HG02759 (cell line): ENCODE measurements at regions not wholly inside any gene's neighbourhood (a gene's known extent, or its start where the extent isn't known, plus 50 kb on each side); places are given as distances from the start of the nearest gene placed in this dataset.
A peak's percentile ranks its signal among the peaks of the same experiment; 100 is the strongest.

Experiments
- ATAC-seq: cut with Tn5 transposase; IDR thresholded peaks from one replicate; pipeline ENCODE4 v1.9.1; 2021; ENCODE audit warnings: mild to moderate bottlenecking, moderate library complexity; ENCODE audit not compliant: unreplicated experiment

- ATAC-seq, result no peak
Observed at GRCh38 chr5:56337715-56338319, 104.7 kb upstream of the ANKRD55 start.

- no peak for ATAC-seq
Observed at GRCh38 chr5:56335212-56335611, 102.1 kb upstream of the ANKRD55 start.

- no peak for ATAC-seq
Observed at GRCh38 chr5:56330806-56331205, 97.7 kb upstream of the ANKRD55 start.

- ATAC-seq, result no peak
Observed at GRCh38 chr5:56330167-56330566, 97.0 kb upstream of the ANKRD55 start.

- peak; percentile 51 for ATAC-seq
Observed at GRCh38 chr5:56329652-56330051, 96.5 kb upstream of the ANKRD55 start.

GRCh38 chr5:56328753-56329560, 95.8 kb upstream of the ANKRD55 start:
- peak; percentile 47 for ATAC-seq

GRCh38 chr5:56327809-56328208, 94.7 kb upstream of the ANKRD55 start:
- ATAC-seq, result peak; percentile 72

GRCh38 chr5:56326770-56327169, 93.6 kb upstream of the ANKRD55 start:
- ATAC-seq, result no peak

- no peak for ATAC-seq
Observed at GRCh38 chr5:56326116-56326515, 93.0 kb upstream of the ANKRD55 start.

- no peak for ATAC-seq
Observed at GRCh38 chr5:56325039-56325438, 91.9 kb upstream of the ANKRD55 start.

- no peak for ATAC-seq
Observed at GRCh38 chr5:56323505-56323904, 90.4 kb upstream of the ANKRD55 start.

GRCh38 chr5:56322592-56322991, 89.5 kb upstream of the ANKRD55 start:
- ATAC-seq, result no peak

GRCh38 chr5:56321236-56321881, 88.2 kb upstream of the ANKRD55 start:
- ATAC-seq, result no peak

GRCh38 chr5:56320686-56321085, 87.6 kb upstream of the ANKRD55 start:
- no peak for ATAC-seq

- ATAC-seq, result no peak
Observed at GRCh38 chr5:56319526-56320181, 86.5 kb upstream of the ANKRD55 start.

- ATAC-seq, result peak; percentile 79
Observed at GRCh38 chr5:56317923-56318561, 84.9 kb upstream of the ANKRD55 start.

- no peak for ATAC-seq
Observed at GRCh38 chr5:56316299-56316994, 83.3 kb upstream of the ANKRD55 start.

GRCh38 chr5:56314529-56314928, 81.4 kb upstream of the ANKRD55 start:
- ATAC-seq, result no peak

- no peak for ATAC-seq
Observed at GRCh38 chr5:56313596-56313995, 80.5 kb upstream of the ANKRD55 start.

- ATAC-seq, result no peak
Observed at GRCh38 chr5:56313004-56313531, 79.9 kb upstream of the ANKRD55 start.
